ENCODE measurements at regions not wholly inside any gene's neighbourhood (a gene's known extent, or its start where the extent isn't known, plus 50 kb on each side); places are given as distances from the start of the nearest gene placed in this dataset.

DNA sequence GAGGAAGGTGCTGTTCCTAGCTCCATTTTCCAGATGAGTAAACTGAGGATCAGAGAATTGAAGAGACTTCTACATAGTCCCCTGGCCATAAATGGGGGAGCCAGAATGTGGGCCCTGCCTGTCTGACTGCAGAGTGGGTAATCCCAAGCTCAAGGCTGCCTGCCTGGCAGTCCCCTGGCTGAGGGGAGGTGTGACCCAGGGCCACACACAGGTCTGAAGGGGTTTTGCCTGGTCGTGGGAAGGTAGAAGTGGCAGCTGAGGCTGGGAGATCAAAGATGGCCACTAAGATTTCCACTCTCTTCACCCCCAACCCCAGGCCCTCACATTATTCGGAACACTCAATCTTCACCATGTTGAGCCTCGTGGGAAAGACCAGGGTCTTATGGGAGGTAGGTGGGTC lies 176.3 kb downstream of the MACROH2A1 start:
- TF ChIP-seq POLR2A (IDR thresholded peaks at IDR 0.05) (no peak), CTCF (IDR thresholded peaks at IDR 0.05) (no peak)

All from right lobe of liver (tissue), 4 donors.